ENCODE measurements at regions not wholly inside any gene's neighbourhood (a gene's known extent, or its start where the extent isn't known, plus 50 kb on each side); places are given as distances from the start of the nearest gene placed in this dataset.

GRCh38 chr7:145184956-145185355 lies 349.1 kb upstream of the TPK1 start:
- ChIA-PET CTCF (no interaction called here), POLR2A (no interaction called here)
- TF ChIP-seq ESRRA (IDR thresholded peaks at IDR 0.05; ENCODE audit: borderline replicate concordance, low read length): no peak
- TF ChIP-seq HOXB5 (CRISPR knock-in tag; IDR thresholded peaks at IDR 0.05): no peak
- TF ChIP-seq ZC3H11A (IDR thresholded peaks at IDR 0.05): no peak
- TF ChIP-seq HEYL (CRISPR knock-in tag; IDR thresholded peaks at IDR 0.05): no peak
- no peak for TF ChIP-seq RFX5 (IDR thresholded peaks at IDR 0.05)
- no peak for TF ChIP-seq KDM1A (IDR thresholded peaks at IDR 0.05; ENCODE audit: low read depth)
- Histone ChIP-seq H3K27ac (no peak overlapping the region), H3K4me1 (no peaks in the 10 kb centered on the region), H3K4me2 (no peak overlapping the region), H3K9me3 (no peaks in the 10 kb centered on the region), H3K4me3 (no peak overlapping the region)
- 27% methylated on average over 2 of the region's 2 CpGs for WGBS (ENCODE audit: missing lambda C conversion rate)
- ATAC-seq: no peak
- no peak for DNase-seq (ENCODE audit: low read depth in 1 of 2, low spot score in 1 of 2)
- FAIRE-seq: no peak

- TF ChIP-seq SREBF2 (IDR thresholded peaks at IDR 0.05) (no peak), POLR2AphosphoS2 (conservative IDR thresholded peaks at IDR 0.05; ENCODE audit: low read length) (no peak), MAFK (IDR thresholded peaks at IDR 0.05; ENCODE audit: partially characterized antibody) (no peak), ESRRA (IDR thresholded peaks at IDR 0.05; ENCODE audit: borderline replicate concordance, low read length) (no peak), BHLHE40 (IDR thresholded peaks at IDR 0.05; ENCODE audit: low read depth, low read length) (no peak), ZC3H11A (IDR thresholded peaks at IDR 0.05) (no peak), MYC (IDR thresholded peaks at IDR 0.05; ENCODE audit: borderline replicate concordance, low read length) (no peak), CBX8 (IDR thresholded peaks at IDR 0.05) (no peak), JUNB (IDR thresholded peaks at IDR 0.05) (no peak), HES2 (IDR thresholded peaks at IDR 0.05) (no peak), CHD4 (IDR thresholded peaks at IDR 0.05; ENCODE audit: borderline replicate concordance) (no peak), USF2 (IDR thresholded peaks at IDR 0.05) (no peak), KDM1A (IDR thresholded peaks at IDR 0.05; ENCODE audit: low read depth) (no peak), PBX3 (IDR thresholded peaks at IDR 0.05) (no peak), GATA3 (IDR thresholded peaks at IDR 0.05; ENCODE audit: borderline replicate concordance) (no peak), EHMT2 (IDR thresholded peaks at IDR 0.05; ENCODE audit: low read depth) (no peak), NR3C1 (IDR thresholded peaks at IDR 0.05) (no peak), KDM5A (IDR thresholded peaks at IDR 0.05) (no peak), ZNF302 (CRISPR knock-in tag; IDR thresholded peaks at IDR 0.05) (no peak)
- TF ChIP-seq, protein P1, sequence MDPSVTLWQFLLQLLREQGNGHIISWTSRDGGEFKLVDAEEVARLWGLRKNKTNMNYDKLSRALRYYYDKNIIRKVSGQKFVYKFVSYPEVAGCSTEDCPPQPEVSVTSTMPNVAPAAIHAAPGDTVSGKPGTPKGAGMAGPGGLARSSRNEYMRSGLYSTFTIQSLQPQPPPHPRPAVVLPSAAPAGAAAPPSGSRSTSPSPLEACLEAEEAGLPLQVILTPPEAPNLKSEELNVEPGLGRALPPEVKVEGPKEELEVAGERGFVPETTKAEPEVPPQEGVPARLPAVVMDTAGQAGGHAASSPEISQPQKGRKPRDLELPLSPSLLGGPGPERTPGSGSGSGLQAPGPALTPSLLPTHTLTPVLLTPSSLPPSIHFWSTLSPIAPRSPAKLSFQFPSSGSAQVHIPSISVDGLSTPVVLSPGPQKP (IDR thresholded peaks at IDR 0.05; ENCODE audit: low read depth, low read length): no peak
- ATAC-seq (no peak), FAIRE-seq (no peak), DNase-seq (ENCODE audit: low read depth in 1 of 2, low spot score in 1 of 2) (no peak)
- 2% methylated on average over 4 of the region's 4 CpGs for WGBS (ENCODE audit: missing lambda C conversion rate)
- CTCF ChIA-PET: no interaction called here
- Histone ChIP-seq H3K4me1 (no peaks in the 10 kb centered on the region), H3K27ac (no peak overlapping the region), H3K4me2 (no peak overlapping the region), H3K9me3 (no peaks in the 10 kb centered on the region), H3K4me3 (no peak overlapping the region)
- POLR2A ChIA-PET: no interaction called here
Observed at GRCh38 chr7:145183069-145183468, 347.2 kb upstream of the TPK1 start.

DNA sequence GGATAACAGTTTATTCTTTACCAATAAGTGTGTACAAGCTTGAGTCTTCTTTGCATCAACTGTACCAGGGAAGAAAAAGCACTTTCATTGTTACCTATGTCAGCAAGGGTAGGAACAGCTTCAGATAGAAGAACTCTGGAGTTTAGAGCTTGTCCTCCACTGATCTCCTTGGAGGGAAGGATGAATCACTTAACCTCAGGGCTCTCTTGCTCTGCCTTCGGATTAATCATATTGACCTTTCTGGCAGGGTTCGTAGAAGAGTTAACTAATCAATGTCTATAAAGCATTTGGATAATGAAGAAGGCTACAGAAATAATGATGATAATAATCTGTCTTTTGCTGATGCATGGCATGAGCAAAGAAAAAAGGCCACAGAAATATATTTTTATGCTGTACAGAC lies 339.5 kb upstream of the TPK1 start:
- Histone ChIP-seq H3K9me3 (no peaks in the 10 kb centered on the region), H3K27ac (no peak overlapping the region), H3K4me1 (no peaks in the 10 kb centered on the region), H3K4me3 (no peak overlapping the region), H3K4me2 (no peak overlapping the region)
- DNase-seq (ENCODE audit: low read depth in 1 of 2, low spot score in 1 of 2) (no peak), ATAC-seq (no peak), FAIRE-seq (no peak)
- no peak for TF ChIP-seq MAFK (IDR thresholded peaks at IDR 0.05; ENCODE audit: partially characterized antibody)
- no peak for TF ChIP-seq ZFP36 (IDR thresholded peaks at IDR 0.05; ENCODE audit: borderline replicate concordance, partially characterized antibody)
- TF ChIP-seq RCOR1 (IDR thresholded peaks at IDR 0.05; ENCODE audit: low read depth, low read length): no peak
- TF ChIP-seq, protein P2, sequence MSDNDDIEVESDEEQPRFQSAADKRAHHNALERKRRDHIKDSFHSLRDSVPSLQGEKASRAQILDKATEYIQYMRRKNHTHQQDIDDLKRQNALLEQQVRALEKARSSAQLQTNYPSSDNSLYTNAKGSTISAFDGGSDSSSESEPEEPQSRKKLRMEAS (IDR thresholded peaks at IDR 0.05): no peak
- TF ChIP-seq CHD4 (IDR thresholded peaks at IDR 0.05; ENCODE audit: borderline replicate concordance): no peak
- TF ChIP-seq, protein P3, sequence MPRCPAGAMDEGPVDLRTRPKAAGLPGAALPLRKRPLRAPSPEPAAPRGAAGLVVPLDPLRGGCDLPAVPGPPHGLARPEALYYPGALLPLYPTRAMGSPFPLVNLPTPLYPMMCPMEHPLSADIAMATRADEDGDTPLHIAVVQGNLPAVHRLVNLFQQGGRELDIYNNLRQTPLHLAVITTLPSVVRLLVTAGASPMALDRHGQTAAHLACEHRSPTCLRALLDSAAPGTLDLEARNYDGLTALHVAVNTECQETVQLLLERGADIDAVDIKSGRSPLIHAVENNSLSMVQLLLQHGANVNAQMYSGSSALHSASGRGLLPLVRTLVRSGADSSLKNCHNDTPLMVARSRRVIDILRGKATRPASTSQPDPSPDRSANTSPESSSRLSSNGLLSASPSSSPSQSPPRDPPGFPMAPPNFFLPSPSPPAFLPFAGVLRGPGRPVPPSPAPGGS (IDR thresholded peaks at IDR 0.05): no peak
- WGBS (ENCODE audit: missing lambda C conversion rate): 0% methylated on average over 2 of the region's 2 CpGs
- CTCF ChIA-PET: no interaction called here
- POLR2A ChIA-PET: no interaction called here

Data from A549 (cell line).